Mammary epithelial cell (primary cell): ENCODE measurements at regions not wholly inside any gene's neighbourhood (a gene's known extent, or its start where the extent isn't known, plus 50 kb on each side); places are given as distances from the start of the nearest gene placed in this dataset.

Experiments
- EZH2 ChIP-seq: IDR thresholded peaks from 2 replicates; pipeline ENCODE4 v1.6.1; 2012; ENCODE audit warnings: low read length, inconsistent platforms, borderline replicate concordance
- TF ChIP-seq, protein P1 (sequence below), 2 donors: IDR thresholded peaks in 1 of 2; conservative IDR thresholded peaks in 1 of 2; 2 replicates each; pipeline ENCODE4 v1.5.1; 2011 to 2012; ENCODE audit warnings: inconsistent platforms in 2 of 2, low read length in 2 of 2, mild to moderate bottlenecking in 2 of 2, control low read depth in 1 of 2, low read depth in 1 of 2; ENCODE audit not compliant: insufficient read depth in 1 of 2; ENCODE audit errors: extremely low read depth in 1 of 2

DNA sequence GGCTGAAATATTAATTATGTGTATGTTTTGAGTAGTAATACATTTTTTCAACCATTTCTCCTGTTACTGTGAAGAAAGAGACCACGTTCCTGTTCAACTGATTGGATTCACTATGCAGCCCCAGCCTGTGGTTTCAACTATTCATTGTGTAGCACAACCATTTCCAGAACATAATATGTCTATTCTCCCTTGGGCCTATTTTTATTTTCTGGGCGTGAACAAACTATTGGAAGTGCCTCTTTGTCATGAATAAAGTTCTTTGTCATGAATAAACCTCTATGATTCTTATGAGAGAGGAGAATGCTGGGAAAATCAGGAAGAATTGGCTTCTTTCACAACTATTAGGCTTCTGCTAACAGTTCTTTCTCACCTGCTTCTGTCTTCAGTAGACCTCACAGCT is 152.4 kb downstream of the GNAT3 start:
- TF ChIP-seq, protein P1, sequence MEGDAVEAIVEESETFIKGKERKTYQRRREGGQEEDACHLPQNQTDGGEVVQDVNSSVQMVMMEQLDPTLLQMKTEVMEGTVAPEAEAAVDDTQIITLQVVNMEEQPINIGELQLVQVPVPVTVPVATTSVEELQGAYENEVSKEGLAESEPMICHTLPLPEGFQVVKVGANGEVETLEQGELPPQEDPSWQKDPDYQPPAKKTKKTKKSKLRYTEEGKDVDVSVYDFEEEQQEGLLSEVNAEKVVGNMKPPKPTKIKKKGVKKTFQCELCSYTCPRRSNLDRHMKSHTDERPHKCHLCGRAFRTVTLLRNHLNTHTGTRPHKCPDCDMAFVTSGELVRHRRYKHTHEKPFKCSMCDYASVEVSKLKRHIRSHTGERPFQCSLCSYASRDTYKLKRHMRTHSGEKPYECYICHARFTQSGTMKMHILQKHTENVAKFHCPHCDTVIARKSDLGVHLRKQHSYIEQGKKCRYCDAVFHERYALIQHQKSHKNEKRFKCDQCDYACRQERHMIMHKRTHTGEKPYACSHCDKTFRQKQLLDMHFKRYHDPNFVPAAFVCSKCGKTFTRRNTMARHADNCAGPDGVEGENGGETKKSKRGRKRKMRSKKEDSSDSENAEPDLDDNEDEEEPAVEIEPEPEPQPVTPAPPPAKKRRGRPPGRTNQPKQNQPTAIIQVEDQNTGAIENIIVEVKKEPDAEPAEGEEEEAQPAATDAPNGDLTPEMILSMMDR (conservative IDR thresholded peaks at IDR 0.05 in 1 of 2, IDR thresholded peaks at IDR 0.05 in 1 of 2; ENCODE audit: extremely low read depth in 1 of 2, insufficient read depth in 1 of 2, low read depth in 1 of 2, low read length in 2 of 2): no peak
- no peak for TF ChIP-seq EZH2
